ENCODE measurements at regions not wholly inside any gene's neighbourhood (a gene's known extent, or its start where the extent isn't known, plus 50 kb on each side); places are given as distances from the start of the nearest gene placed in this dataset.

DNA sequence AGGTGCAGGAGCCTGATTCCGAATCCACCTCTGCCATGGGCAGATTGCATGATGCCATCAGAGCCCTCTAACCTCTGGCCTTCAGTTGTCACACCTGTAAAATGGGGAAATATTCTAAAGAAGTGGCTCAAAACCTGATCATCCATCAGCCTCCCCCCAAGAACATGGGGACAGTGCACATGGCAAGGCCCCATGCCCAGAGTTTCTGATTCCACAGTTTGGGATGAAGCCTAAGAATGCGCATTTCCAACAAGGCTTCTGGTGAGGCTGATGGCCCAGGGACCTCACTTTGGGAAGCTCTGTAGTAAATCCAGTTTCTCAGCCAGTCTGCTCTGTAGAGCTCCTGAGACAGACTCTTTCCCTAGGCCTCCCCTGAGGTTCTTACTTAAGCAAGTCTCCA lies 119.9 kb upstream of the CD93 start:
- Mint-ChIP-seq H3K9me3 (no peaks in the 10 kb centered on the region), H3K4me3 (no peak overlapping the region), H3K4me1 (no peaks in the 10 kb centered on the region), H3K36me3 (no peaks in the 10 kb centered on the region), H3K27me3 (ENCODE audit: low read depth in 3 of 3) (peaks cover 2 to 6% (median 4%) of the 10 kb centered on the region in 3 donors), H3K27ac (no peak overlapping the region)
- DNase-seq, result no peak

DNA sequence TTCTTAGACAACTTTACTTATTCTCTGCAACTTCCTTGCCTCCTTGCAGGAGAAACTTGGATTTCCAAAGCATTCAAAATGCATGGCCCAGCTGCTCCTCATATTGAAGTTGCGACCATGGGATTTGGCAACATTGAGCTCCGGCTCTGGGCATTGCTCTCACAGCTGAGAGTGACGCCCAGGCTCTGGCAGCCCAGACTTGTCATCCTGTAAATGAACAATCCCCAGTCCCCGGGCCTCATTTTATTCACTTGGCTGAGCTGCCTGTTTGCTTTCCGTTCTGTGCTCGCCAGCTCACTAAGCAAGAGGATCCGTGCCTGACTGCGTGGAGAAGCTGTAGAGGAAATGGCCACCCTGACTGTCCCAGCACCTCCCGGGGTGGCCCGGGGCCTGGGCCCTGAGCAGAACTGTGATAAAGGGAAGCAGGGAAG lies 119.5 kb upstream of the CD93 start:
- no peak overlapping the region for H3K27ac Mint-ChIP-seq
- no peak for DNase-seq
- no peaks in the 10 kb centered on the region for H3K4me1 Mint-ChIP-seq
- peaks cover 0 to 6% (median 4%) of the 10 kb centered on the region in 3 donors for H3K27me3 Mint-ChIP-seq (ENCODE audit: low read depth in 3 of 3)
- H3K36me3 Mint-ChIP-seq, result no peaks in the 10 kb centered on the region
- H3K9me3 Mint-ChIP-seq, result no peaks in the 10 kb centered on the region
- H3K4me3 Mint-ChIP-seq, result no peak overlapping the region

DNA sequence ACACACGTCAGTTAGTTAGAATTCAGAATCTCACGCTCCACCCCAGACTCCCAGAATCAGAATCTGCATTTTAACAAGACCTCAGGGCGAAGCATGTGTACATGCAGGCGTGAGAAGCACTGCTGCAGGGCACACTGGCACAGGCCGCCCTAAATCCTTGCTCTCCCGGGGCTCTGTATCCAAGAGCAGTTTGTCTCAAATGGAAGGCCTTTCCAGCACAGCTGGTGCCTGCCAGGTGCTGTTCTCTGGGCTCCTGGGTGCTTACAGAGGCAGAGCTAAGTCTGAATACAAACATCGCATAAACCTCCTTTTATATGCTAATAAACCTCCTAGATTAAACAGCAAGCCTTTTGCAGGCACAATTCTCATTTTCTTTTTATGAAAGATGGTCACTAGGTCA lies 119.1 kb upstream of the CD93 start:
- no peak overlapping the region for H3K27ac Mint-ChIP-seq
- peaks cover 0 to 2% of the 10 kb centered on the region in 2 donors for H3K4me1 Mint-ChIP-seq
- peaks cover 0 to 10% (median 4%) of the 10 kb centered on the region in 3 donors for H3K27me3 Mint-ChIP-seq (ENCODE audit: low read depth in 3 of 3)
- no peak for DNase-seq
- H3K4me3 Mint-ChIP-seq, result no peak overlapping the region
- no peaks in the 10 kb centered on the region for H3K36me3 Mint-ChIP-seq
- H3K9me3 Mint-ChIP-seq, result no peaks in the 10 kb centered on the region

DNA sequence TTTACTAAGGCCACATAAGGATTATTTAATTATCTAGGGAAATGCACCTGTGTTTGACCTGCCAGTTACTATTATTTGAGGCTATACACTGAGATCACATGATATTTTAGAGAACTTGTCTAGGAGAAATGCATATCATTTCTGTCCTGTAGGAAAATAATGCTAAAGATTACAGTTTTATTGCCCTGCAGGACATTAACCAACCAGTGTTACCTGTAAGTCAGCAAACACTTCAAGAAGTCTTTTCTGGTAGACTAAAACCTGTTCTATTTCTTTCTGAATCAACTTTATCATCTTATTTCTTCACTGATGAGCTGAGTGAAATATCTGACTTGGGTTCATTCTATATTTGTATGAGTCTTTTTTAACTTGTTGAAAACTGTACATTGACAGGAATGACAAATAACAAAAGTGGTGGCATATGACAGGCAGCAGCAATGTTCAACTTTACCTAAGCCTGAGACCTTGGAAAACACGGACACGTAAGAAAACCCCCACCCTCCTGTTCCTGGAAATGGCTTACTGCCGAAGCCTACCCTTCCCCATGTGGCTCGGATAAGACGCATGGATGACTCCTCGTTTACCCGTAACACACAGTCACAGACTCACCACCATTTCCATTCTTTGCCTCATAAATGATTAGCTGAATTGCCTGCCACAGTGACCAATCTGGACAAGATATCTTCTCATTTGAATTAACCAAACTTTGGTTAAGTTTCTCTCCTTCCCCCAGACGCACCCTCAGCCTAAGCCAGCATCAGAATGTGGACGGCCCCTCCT lies 118.0 kb upstream of the CD93 start:
- peaks cover 0 to 14% (median 5%) of the 10 kb centered on the region in 3 donors for H3K27me3 Mint-ChIP-seq (ENCODE audit: low read depth in 3 of 3)

DNA sequence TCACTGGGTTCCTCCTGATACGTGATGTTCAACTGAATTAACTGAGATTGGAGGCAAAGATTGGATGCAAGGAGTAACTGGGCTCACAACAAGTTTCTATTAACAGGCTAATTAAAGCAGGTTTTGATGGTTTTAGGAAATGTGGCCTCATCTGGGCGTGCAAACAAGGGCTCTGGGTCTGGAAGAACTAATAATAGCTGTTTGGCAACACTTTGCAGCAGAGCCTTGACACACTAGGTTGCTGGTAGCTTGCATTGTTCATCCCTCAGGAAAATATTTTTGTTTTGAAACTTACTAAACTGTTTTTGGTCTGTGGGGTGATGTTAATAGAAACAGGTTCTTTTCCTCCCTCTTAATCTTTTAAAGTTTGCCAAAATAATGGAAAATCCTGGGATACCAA lies 117.2 kb upstream of the CD93 start:
- H3K4me3 Mint-ChIP-seq, result no peak overlapping the region
- no peak overlapping the region for H3K27ac Mint-ChIP-seq
- peaks cover 0 to 14% (median 5%) of the 10 kb centered on the region in 3 donors for H3K27me3 Mint-ChIP-seq (ENCODE audit: low read depth in 3 of 3)
- no peaks in the 10 kb centered on the region for H3K9me3 Mint-ChIP-seq
- no peaks in the 10 kb centered on the region for H3K36me3 Mint-ChIP-seq
- H3K4me1 Mint-ChIP-seq, result peaks cover 0 to 2% of the 10 kb centered on the region in 2 donors
- no peak for DNase-seq

More for the DNA sequence above, 118.0 kb upstream of the CD93 start:
- DNase-seq, result no peak
- Mint-ChIP-seq H3K9me3 (no peaks in the 10 kb centered on the region), H3K4me1 (peaks cover 0 to 2% of the 10 kb centered on the region in 2 donors), H3K36me3 (no peaks in the 10 kb centered on the region), H3K4me3 (no peak overlapping the region), H3K27ac (no peak overlapping the region)

DNA sequence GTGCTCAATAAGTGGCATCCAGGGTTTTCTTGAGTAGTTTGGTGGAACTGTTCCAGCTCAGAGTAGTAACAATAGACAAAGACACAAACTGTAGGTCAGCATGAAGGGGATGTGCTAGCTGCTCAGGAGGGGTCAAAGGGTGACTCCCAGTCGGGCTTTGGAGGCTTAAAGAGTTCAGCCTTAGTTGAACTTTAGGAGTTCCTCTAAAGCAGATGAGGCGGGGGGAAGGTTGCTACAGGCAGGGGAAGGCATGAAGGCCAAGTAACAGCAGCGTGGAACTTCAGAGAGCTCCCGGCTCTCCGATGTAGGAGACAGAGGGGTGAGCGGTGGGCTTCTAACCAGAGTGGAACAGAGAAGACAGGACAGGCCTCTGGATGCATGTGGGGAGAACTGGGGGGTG lies 115.5 kb upstream of the CD93 start:
- Mint-ChIP-seq H3K4me3 (no peak overlapping the region), H3K27ac (no peak overlapping the region), H3K4me1 (peaks cover 0 to 2% of the 10 kb centered on the region in 2 donors), H3K36me3 (no peaks in the 10 kb centered on the region), H3K9me3 (no peaks in the 10 kb centered on the region), H3K27me3 (ENCODE audit: low read depth in 3 of 3) (peaks cover 0 to 19% (median 5%) of the 10 kb centered on the region in 3 donors)
- no peak for DNase-seq

DNA sequence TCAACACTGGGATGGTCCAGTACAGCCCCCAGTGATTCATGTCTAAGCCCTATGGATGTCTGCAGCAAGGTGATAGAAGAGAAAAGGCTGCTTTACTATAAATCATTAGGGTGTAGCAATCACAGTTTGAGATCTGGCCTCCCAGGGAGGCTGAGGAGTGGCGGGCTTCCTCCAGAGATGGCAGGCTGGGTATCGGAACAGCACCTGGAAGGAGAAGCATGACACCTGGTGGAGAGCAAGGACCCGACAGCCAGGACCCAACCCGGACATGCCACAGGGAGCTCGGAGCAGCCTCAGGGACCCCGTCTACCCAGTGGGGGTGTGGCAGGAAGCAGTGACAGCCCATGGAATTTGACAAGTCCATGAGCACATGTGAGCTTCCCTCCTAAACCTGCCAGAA lies 114.8 kb upstream of the CD93 start:
- peaks cover 0 to 19% (median 5%) of the 10 kb centered on the region in 3 donors for H3K27me3 Mint-ChIP-seq (ENCODE audit: low read depth in 3 of 3)
- H3K9me3 Mint-ChIP-seq, result no peaks in the 10 kb centered on the region
- H3K4me1 Mint-ChIP-seq, result peaks cover 0 to 2% of the 10 kb centered on the region in 2 donors
- no peak overlapping the region for H3K4me3 Mint-ChIP-seq
- no peaks in the 10 kb centered on the region for H3K36me3 Mint-ChIP-seq
- peak overlapping the region in 1 of 6 donors; percentile 37 for H3K27ac Mint-ChIP-seq
- peak in 1 of 3 donors; percentile 3 for DNase-seq

DNA sequence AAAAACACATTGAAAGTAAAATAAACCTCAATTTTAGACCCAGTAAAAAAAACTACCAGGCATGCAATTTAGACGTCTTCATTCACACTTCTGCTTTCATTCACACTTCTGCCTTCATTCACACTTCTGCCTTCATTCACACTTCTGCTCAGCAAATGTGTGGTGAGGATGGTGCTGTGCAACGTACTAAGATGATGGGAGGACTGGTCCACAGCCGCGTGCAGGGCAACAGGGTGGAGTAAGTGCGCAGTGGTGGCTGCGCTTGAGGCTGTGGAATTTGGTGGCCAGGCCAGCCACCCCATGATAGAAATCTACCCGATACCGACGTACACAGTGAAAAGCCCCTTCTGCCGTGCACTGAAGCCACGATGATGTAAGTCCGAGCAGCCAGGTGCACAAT lies 114.3 kb upstream of the CD93 start:
- Mint-ChIP-seq H3K4me3 (no peak overlapping the region), H3K4me1 (peaks cover 0 to 2% of the 10 kb centered on the region in 2 donors), H3K27me3 (ENCODE audit: low read depth in 3 of 3) (peaks cover 0 to 19% (median 5%) of the 10 kb centered on the region in 3 donors), H3K36me3 (no peaks in the 10 kb centered on the region), H3K9me3 (no peaks in the 10 kb centered on the region), H3K27ac (peak overlapping the region in 1 of 6 donors; percentile 37)
- DNase-seq, result no peak

DNA sequence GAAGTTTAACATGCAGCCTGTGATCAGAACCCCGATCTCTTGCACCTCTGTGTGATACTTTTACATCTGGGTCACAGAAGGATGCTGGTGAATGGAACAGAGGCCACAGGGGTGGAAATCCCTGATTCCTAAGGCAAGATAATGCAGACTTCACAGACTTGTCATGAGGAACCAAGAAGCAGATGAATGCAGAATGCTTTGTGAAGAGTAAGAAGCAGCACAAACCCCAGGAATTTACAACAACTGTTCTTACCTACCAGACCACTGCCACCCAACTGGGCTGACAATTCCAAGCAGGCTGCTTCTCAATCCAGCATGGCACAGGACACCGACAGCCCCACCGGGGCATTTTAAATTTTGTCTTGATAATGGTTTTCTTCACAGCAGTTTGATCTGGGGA lies 113.2 kb upstream of the CD93 start:
- H3K27ac Mint-ChIP-seq, result no peak overlapping the region
- H3K36me3 Mint-ChIP-seq, result no peaks in the 10 kb centered on the region
- peaks cover 0 to 2% of the 10 kb centered on the region in 2 donors for H3K4me1 Mint-ChIP-seq
- peaks cover 0 to 19% (median 5%) of the 10 kb centered on the region in 3 donors for H3K27me3 Mint-ChIP-seq (ENCODE audit: low read depth in 3 of 3)
- no peak overlapping the region for H3K4me3 Mint-ChIP-seq
- DNase-seq, result no peak
- H3K9me3 Mint-ChIP-seq, result no peaks in the 10 kb centered on the region

DNA sequence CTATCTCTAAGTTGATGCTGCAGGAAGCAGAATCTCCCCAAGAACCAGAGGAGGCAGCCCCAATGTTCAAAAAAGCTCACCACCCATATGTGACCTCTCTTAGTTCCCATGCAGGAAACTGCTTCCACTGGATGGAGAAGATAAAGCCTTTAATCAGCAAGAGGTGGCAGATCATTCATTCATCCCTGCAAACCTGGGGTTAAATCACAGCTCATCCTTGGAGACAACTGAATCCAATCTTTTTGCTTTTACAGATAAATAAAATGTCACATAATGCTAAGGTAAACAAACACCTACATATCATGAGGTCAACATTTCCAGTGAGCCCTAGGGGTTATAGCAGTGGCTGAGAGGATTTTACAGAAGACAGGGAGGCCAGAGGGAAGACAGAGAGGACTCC lies 112.7 kb upstream of the CD93 start:
- Mint-ChIP-seq H3K27ac (no peak overlapping the region), H3K9me3 (no peaks in the 10 kb centered on the region), H3K4me1 (peaks cover 0 to 2% of the 10 kb centered on the region in 2 donors)

DNA sequence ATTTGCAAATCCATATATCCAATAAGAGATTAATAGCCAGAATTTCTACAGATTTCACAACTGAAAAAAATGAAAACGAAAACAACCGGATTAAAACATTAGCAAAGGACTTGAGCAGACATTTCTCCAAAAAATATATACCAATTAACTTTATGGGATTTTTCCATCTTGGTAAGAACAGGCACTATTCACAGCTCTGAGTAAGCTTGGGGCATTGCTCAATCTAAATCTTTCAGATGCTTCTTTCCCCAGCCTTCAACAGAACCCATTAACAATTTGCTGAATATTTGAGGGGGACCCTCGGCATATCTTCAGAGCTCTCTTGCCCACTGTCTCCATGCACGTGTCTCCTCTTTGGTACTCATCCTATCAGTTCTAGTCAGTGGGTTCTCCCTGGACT lies 111.7 kb upstream of the CD93 start:
- DNase-seq, result no peak
- no peaks in the 10 kb centered on the region for H3K36me3 Mint-ChIP-seq
- H3K27me3 Mint-ChIP-seq (ENCODE audit: low read depth in 3 of 3), result peaks cover 0 to 25% (median 10%) of the 10 kb centered on the region in 3 donors
- H3K4me3 Mint-ChIP-seq, result no peak overlapping the region
- H3K27ac Mint-ChIP-seq, result no peak overlapping the region
- peaks cover 0 to 2% of the 10 kb centered on the region in 2 donors for H3K4me1 Mint-ChIP-seq
- H3K9me3 Mint-ChIP-seq, result no peaks in the 10 kb centered on the region

More for the DNA sequence above, 112.7 kb upstream of the CD93 start:
- no peak overlapping the region for H3K4me3 Mint-ChIP-seq
- DNase-seq, result no peak
- no peaks in the 10 kb centered on the region for H3K36me3 Mint-ChIP-seq
- H3K27me3 Mint-ChIP-seq (ENCODE audit: low read depth in 3 of 3), result peaks cover 0 to 21% (median 7%) of the 10 kb centered on the region in 3 donors

DNA sequence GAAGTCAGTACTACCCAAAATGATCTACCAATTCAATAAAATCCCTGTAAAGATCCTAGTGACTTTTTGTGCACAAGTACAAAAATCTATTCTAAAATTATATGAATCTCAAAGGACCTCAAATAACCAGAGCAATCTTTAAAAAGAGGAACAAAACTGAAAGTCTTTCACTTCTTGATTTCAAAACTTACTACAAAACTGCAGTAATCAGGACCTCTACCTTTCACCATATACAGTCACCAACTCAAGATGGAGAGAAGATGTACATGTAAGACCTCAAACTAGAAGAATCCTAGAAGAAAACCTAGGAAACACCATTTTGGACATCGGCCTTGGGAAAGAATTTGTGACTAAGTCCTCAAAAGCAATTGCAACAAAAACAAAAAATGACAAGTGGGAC lies 109.5 kb upstream of the CD93 start:
- H3K27ac Mint-ChIP-seq, result no peak overlapping the region
- H3K27me3 Mint-ChIP-seq (ENCODE audit: low read depth in 3 of 3), result peaks cover 0 to 19% (median 7%) of the 10 kb centered on the region in 3 donors

DNA sequence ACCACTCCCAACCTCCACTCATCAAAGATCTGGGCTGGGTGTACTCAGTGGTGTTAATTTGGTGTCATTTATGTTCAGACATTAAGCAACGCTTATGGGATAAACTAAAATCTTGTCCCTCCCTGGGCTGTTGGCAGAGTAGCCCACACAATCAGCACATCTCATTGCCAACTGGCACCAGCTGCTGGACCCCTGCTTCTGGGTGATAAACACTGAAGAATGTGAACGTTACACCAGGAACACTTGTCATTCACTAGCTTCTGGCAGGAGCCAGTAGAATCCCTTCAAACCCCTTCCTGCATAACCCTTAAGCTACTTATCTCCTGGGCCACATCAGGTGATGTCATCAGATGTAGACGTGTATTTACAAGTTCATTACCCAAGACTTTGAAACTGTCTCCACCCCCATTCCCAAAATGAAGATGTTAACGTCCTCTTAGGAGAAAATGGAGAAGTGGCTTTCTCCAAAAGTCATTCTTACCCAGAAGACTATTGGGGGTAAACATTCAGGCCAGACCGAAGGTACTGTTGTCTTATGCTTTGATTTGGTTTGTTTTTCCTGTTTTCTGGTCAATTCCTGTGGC lies 107.8 kb upstream of the CD93 start:
- Mint-ChIP-seq H3K27ac (no peak overlapping the region), H3K36me3 (no peaks in the 10 kb centered on the region), H3K4me1 (no peaks in the 10 kb centered on the region), H3K9me3 (no peaks in the 10 kb centered on the region), H3K4me3 (no peak overlapping the region), H3K27me3 (ENCODE audit: low read depth in 3 of 3) (peaks cover 0 to 11% (median 6%) of the 10 kb centered on the region in 3 donors)
- DNase-seq, result no peak

More for the DNA sequence above, 109.5 kb upstream of the CD93 start:
- Mint-ChIP-seq H3K9me3 (no peaks in the 10 kb centered on the region), H3K36me3 (no peaks in the 10 kb centered on the region), H3K4me1 (peaks cover 0 to 2% of the 10 kb centered on the region in 2 donors), H3K4me3 (no peak overlapping the region)
- no peak for DNase-seq

DNA sequence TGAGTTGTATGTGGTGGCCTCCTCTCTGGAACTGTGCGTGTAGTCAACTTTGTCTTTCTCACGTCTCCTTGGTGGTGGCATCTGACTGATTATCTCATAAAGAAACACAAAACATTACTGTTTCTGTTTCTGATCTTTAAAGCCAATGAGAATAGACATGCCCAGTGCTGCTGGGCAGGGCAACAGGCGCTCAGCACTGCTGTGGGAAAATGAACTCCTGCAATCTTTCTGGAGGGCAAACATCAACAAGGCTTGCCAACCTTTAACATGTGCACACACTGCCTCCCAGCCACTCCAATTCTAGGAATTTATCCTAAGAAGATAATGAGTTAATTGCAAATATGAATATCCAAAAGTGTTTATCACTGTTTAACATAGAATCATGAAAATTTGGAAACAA lies 106.3 kb upstream of the CD93 start:
- no peak for DNase-seq
- Mint-ChIP-seq H3K4me1 (no peaks in the 10 kb centered on the region), H3K36me3 (no peaks in the 10 kb centered on the region), H3K9me3 (no peaks in the 10 kb centered on the region), H3K4me3 (no peak overlapping the region), H3K27me3 (ENCODE audit: low read depth in 3 of 3) (peaks cover 0 to 11% (median 6%) of the 10 kb centered on the region in 3 donors), H3K27ac (no peak overlapping the region)
